Naive thymus-derived CD8-positive, alpha-beta T cell (primary cell): ENCODE measurements at regions not wholly inside any gene's neighbourhood (a gene's known extent, or its start where the extent isn't known, plus 50 kb on each side); places are given as distances from the start of the nearest gene placed in this dataset.

Source experiments
- ATAC-seq, 2 donors: fragments of 150-1000 bp; cut with Tn5 transposase in 1 of 2; sonication (Bioruptor Pico), chemical (Tn5 transposase) in 1 of 2; 1 replicate in 1 of 2; 2 replicates in 1 of 2; pipeline ENCODE4 v1.10.0; 2021; ENCODE audit warnings: mild to moderate bottlenecking in 2 of 2, moderate library complexity in 2 of 2
- POLR2A ChIA-PET: fragments of 350-600 bp; sonication (Branson Sonifier 250); formaldehyde crosslinking; loops from one replicate; lab custom pipeline; 2021; ENCODE audit warnings: antibody characterized with exemption; lab: Charles Lee
- DNase-seq, 10 donors: peaks; one replicate each; pipeline versions ENCODE4 v3.0.0 to v3.0.0-alpha.2; 2020 to 2022
- H3K27ac Mint-ChIP-seq, 10 donors: one replicate each; pipeline ENCODE4 v1.8.0; 2020 to 2022; ENCODE audit warnings: mild to moderate bottlenecking in 10 of 10, mixed read lengths in 10 of 10, moderate library complexity in 4 of 10, inconsistent platforms in 1 of 10
- H3K27me3 Mint-ChIP-seq, 5 donors: one replicate each; pipeline ENCODE4 v1.8.0; 2021 to 2022; ENCODE audit warnings: mixed read lengths in 5 of 5
- H3K36me3 Mint-ChIP-seq, 3 donors: one replicate each; pipeline ENCODE4 v1.8.0; 2020 to 2022; ENCODE audit warnings: mixed read lengths in 3 of 3, mild to moderate bottlenecking in 2 of 3, inconsistent platforms in 1 of 3
- H3K4me1 Mint-ChIP-seq, 4 donors: one replicate each; pipeline ENCODE4 v1.8.0; 2021 to 2022; ENCODE audit warnings: mixed read lengths in 4 of 4
- H3K4me3 Mint-ChIP-seq, 10 donors: one replicate each; pipeline ENCODE4 v1.8.0; 2020 to 2022; ENCODE audit warnings: mild to moderate bottlenecking in 10 of 10, mixed read lengths in 10 of 10, moderate library complexity in 6 of 10, inconsistent platforms in 1 of 10
- H3K9me3 Mint-ChIP-seq, 9 donors: one replicate each; pipeline ENCODE4 v1.8.0; 2020 to 2022; ENCODE audit warnings: mixed read lengths in 9 of 9, mild to moderate bottlenecking in 3 of 9, inconsistent platforms in 1 of 9, moderate library complexity in 1 of 9

DNA sequence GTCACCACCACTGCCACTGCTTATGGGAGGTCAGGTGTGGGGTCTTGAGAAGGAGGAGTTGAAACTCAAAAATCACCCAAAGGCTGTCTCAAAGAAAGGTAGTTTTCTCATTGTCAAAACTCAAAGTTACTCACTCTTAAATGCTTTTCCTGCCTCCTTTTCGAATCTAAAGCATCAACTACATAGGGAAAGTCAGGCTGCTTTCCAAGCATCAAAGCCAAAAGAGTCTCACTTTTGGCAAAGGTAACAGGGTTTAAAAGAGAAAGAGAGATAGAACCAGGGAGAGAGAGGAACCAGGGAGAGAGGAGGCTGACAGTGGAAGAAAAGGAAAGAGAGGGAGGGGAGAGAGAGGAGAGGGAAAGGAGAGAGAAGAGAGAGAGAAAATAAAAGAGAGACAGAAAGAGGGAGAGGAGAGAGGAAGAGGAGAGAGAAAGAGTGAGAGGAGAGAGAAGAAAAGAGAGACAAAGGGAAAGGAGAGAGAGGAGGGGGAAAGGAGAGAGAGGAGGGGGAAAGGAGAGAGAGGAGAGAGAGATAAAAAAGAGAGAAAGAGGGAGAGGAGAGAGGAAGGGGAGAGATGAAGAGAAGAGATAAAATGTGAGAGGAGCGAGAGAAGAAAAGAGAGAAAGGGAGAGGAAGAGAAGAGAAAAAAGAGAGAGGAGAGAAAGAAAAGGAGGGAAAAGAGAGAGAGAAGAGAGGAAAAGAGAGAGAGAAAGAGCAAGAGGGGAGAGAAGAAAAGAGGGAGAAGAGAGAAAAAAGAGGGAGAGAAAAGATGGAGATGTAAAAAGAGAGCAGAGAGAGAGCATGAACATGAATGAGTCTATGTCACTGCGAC lies 262.0 kb upstream of the TSHZ3 start:
- no peak for ATAC-seq
- peaks cover 0 to 2% (median 0%) of the 10 kb centered on the region in 9 donors for H3K9me3 Mint-ChIP-seq
- no peaks in the 10 kb centered on the region for H3K36me3 Mint-ChIP-seq
- no peak for DNase-seq
- H3K27me3 Mint-ChIP-seq: peaks cover 0 to 18% (median 9%) of the 10 kb centered on the region in 5 donors
- POLR2A ChIA-PET: no interaction called here
- H3K4me3 Mint-ChIP-seq: no peak overlapping the region
- H3K4me1 Mint-ChIP-seq: no peaks in the 10 kb centered on the region
- no peak overlapping the region for H3K27ac Mint-ChIP-seq

DNA sequence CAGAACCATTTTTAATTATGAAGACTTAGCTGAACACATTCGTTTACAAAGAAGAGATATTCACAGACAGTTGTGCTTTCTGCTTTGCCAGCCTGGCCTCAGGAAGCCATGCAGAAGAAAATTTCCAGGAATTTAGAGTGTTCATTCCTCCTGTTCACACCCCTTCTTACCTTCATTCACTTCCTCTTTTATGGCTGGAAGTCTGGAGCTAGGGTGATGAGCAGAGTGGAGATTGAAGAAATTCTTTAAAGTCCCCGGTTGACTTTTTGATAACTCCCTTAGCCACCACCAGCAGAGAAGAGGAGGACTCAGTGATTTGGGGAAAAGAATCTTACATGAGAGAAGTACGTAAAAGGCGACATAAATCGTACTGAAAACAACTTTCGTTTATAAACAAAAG lies 263.6 kb upstream of the TSHZ3 start:
- Mint-ChIP-seq H3K27me3 (peaks cover 0 to 18% (median 9%) of the 10 kb centered on the region in 5 donors), H3K4me1 (no peaks in the 10 kb centered on the region), H3K9me3 (peaks cover 0 to 2% (median 0%) of the 10 kb centered on the region in 9 donors), H3K4me3 (no peak overlapping the region), H3K27ac (no peak overlapping the region), H3K36me3 (no peaks in the 10 kb centered on the region)
- POLR2A ChIA-PET: no interaction called here
- ATAC-seq (no peak), DNase-seq (no peak)

DNA sequence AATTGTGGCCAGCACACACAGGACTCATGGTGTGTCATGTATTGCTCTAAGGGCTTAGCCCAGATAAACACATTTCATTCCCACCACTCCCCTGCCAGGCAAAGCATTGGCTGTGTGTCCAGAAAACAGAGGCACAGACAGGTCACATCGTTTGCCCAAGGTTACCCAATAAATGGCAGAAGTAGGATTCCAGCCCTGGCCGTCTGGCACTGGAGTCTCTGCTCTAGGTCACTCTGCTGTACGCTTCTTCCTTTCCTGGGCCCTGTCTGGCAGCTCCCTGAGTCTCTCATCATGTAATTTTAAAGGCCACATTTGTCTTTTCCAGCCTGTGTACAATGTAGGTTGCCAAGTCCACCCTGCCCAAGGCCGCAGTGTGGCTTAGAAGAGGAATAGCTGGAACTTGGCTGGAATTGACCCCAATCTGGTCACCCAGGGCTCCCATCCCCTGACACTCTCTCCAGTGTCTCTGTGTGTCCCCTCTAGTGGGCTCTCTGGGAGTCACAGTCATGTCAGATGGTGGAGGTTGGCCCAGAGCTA lies 264.5 kb upstream of the TSHZ3 start:
- H3K27ac Mint-ChIP-seq: no peak overlapping the region
- no peak for ATAC-seq
- no peaks in the 10 kb centered on the region for H3K4me1 Mint-ChIP-seq
- peaks cover 0 to 15% (median 7%) of the 10 kb centered on the region in 5 donors for H3K27me3 Mint-ChIP-seq
- POLR2A ChIA-PET: no interaction called here
- no peak overlapping the region for H3K4me3 Mint-ChIP-seq
- no peak for DNase-seq
- no peaks in the 10 kb centered on the region for H3K9me3 Mint-ChIP-seq
- no peaks in the 10 kb centered on the region for H3K36me3 Mint-ChIP-seq

DNA sequence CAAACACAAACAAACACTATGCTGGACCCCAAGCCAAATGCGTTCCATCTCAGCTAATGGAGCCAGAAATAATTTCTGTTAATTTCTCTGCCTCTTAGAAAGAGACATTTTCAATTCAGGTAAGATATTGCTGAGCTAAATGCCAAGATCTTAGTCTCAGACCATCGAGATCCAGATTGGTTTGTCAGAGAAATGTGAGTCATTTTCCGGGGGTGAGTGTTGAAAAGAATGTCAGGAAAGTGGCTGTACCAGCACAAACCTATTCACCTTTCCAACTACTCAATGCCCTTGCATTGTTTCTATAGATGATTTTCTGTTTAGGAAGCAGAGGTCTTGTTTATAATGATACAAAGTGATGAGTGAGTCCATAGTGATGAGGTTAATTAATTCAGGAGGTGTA lies 266.8 kb upstream of the TSHZ3 start:
- POLR2A ChIA-PET: no interaction called here
- DNase-seq (no peak), ATAC-seq (no peak)
- peaks cover 0 to 1% (median 0%) of the 10 kb centered on the region in 9 donors for H3K9me3 Mint-ChIP-seq
- peaks cover 0 to 11% (median 3%) of the 10 kb centered on the region in 5 donors for H3K27me3 Mint-ChIP-seq
- no peaks in the 10 kb centered on the region for H3K4me1 Mint-ChIP-seq
- H3K4me3 Mint-ChIP-seq: no peak overlapping the region
- no peak overlapping the region for H3K27ac Mint-ChIP-seq
- no peaks in the 10 kb centered on the region for H3K36me3 Mint-ChIP-seq

DNA sequence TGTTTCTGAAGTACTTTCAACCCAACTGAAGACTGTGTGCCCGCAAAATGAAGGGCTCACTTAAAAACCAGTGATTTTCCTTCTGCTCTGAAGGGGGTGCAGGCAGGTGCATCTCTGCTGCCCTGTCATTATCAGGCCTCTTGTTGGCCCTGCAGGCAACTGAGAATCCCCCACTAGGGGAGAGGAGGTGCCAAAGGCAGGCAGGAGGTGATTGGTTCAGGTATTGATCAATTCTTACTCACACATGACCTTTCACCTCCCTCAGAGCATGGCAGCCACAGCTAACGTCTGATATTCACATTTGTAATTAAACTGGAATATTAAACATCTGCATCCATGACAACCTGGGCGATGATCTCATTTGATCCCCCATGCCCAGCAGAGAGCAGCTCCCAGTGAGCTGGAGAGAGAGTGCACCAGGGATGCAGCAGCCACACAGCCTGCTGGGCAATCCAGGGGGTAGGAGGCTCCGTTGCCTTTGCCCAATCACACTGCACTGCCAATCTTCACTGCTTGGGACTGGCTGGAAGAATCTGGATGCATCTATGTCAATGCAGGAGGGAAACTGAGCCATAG lies 267.9 kb upstream of the TSHZ3 start:
- H3K4me1 Mint-ChIP-seq: no peaks in the 10 kb centered on the region
- no peak overlapping the region for H3K27ac Mint-ChIP-seq
- H3K36me3 Mint-ChIP-seq: no peaks in the 10 kb centered on the region
- H3K4me3 Mint-ChIP-seq: no peak overlapping the region
- POLR2A ChIA-PET: no interaction called here
- H3K27me3 Mint-ChIP-seq: peaks cover 0 to 3% (median 0%) of the 10 kb centered on the region in 5 donors
- H3K9me3 Mint-ChIP-seq: peaks cover 0 to 2% (median 0%) of the 10 kb centered on the region in 9 donors
- ATAC-seq: no peak
- DNase-seq: no peak

DNA sequence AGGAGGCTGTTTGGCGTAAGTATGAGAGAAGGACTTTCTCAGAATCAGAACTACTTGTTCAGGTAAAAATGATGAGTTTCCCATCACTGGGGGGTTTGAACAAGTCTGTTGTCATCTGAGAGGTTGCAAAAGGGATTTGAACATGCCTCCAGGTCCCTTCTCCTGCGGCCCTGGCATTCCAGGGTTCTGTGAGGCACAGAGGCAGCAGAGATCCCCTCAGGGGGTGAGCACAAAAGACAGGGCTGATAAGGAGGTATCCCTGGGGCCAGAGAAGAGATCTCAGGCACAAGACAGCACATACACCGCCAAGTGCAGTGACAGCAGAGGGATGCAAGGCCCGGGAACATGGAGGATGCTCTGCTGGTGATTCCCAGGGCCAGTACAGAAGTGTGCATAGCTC lies 275.8 kb upstream of the TSHZ3 start:
- no peaks in the 10 kb centered on the region for H3K4me1 Mint-ChIP-seq
- POLR2A ChIA-PET: no interaction called here
- H3K9me3 Mint-ChIP-seq: peaks cover 0 to 4% (median 0%) of the 10 kb centered on the region in 9 donors
- H3K27ac Mint-ChIP-seq: no peak overlapping the region
- H3K36me3 Mint-ChIP-seq: no peaks in the 10 kb centered on the region
- DNase-seq: no peak
- no peak overlapping the region for H3K4me3 Mint-ChIP-seq
- H3K27me3 Mint-ChIP-seq: peaks cover 0 to 11% (median 8%) of the 10 kb centered on the region in 5 donors
- ATAC-seq: no peak

DNA sequence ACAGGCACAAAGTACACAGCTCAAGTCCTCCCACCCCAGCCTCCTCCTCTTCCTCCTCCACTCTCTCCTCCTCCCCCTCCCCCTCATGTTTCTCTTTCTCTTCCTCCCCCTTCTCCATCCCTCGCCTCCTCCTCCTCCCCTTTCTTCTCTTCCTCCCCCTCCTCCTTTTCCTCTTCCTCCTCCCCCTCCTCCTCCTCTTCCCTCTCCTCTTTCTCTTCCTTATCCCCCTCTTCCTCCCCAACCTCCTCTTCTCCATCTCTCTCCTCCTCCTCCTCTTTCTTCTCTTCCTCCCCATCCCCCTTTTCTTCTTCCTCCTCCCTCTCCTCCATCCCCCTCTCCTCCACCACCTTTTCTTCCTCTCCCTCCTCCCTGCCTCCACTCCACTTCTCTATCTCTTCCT lies 276.3 kb upstream of the TSHZ3 start:
- ATAC-seq (no peak), DNase-seq (no peak)
- Mint-ChIP-seq H3K27me3 (peaks cover 0 to 11% (median 8%) of the 10 kb centered on the region in 5 donors), H3K36me3 (no peaks in the 10 kb centered on the region), H3K9me3 (peaks cover 0 to 4% (median 0%) of the 10 kb centered on the region in 9 donors), H3K27ac (no peak overlapping the region), H3K4me1 (no peaks in the 10 kb centered on the region), H3K4me3 (no peak overlapping the region)
- POLR2A ChIA-PET: no interaction called here

DNA sequence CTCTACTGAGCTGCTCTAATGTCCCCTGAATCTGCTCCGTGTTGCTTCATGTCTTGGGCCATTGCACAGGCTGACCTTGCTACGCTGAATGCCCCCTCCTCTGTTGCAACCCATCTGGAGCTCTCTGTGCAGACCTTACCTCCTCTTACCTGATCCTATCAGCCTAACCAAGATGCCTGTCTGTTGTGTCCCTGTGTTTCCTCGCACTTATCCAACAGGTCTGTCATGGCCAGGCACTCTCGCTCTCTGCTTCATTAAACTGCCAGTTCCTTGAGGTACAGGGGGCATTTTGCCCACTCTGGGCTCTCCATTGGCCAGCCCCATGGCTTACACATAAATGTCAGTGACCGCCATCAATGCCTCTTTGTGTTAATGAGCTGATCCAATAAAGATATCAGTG lies 277.7 kb upstream of the TSHZ3 start:
- ATAC-seq (no peak), DNase-seq (no peak)
- Mint-ChIP-seq H3K4me3 (no peak overlapping the region), H3K9me3 (peaks cover 0 to 4% (median 0%) of the 10 kb centered on the region in 9 donors), H3K4me1 (no peaks in the 10 kb centered on the region), H3K27me3 (peaks cover 0 to 11% (median 8%) of the 10 kb centered on the region in 5 donors), H3K36me3 (no peaks in the 10 kb centered on the region), H3K27ac (no peak overlapping the region)
- POLR2A ChIA-PET: no interaction called here

DNA sequence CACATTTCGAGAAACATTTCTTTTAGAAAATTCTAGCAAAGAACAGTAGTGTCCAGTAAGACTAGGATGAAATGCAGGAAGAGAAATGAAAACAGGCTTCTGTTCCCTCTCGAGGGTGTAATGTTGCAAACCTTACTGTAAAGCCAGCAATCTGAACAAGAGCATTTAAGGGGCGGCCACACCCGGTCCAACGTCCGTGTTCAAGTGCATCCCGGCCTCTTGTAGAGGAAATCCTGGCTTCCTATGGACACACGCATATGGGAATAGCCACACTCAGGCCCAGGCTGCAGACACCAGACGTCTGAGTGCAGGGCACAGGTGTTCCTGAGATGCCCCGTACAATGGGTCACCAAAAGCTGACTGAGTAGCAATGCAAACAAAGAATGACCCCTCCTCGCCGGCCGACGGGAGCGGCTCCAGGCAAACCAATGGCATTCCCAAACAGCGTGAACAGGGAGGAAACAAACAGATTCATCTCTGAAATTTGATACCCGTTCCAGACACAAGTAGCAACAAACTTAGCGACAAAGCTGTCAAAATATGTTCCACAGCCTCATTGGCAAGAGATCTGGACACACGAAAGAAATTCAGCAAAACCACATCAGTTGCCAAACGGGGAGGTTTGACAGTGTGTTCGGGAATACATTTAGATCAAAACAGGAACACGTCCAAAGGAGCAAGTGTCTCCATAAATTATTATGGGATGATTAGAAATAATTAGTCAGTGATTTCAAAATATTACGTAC lies 278.6 kb upstream of the TSHZ3 start:
- ATAC-seq (no peak), DNase-seq (no peak)
- Mint-ChIP-seq H3K36me3 (no peaks in the 10 kb centered on the region), H3K9me3 (no peaks in the 10 kb centered on the region), H3K4me1 (no peaks in the 10 kb centered on the region), H3K4me3 (no peak overlapping the region), H3K27me3 (peaks cover 0 to 11% (median 8%) of the 10 kb centered on the region in 5 donors), H3K27ac (no peak overlapping the region)
- POLR2A ChIA-PET: no interaction called here

DNA sequence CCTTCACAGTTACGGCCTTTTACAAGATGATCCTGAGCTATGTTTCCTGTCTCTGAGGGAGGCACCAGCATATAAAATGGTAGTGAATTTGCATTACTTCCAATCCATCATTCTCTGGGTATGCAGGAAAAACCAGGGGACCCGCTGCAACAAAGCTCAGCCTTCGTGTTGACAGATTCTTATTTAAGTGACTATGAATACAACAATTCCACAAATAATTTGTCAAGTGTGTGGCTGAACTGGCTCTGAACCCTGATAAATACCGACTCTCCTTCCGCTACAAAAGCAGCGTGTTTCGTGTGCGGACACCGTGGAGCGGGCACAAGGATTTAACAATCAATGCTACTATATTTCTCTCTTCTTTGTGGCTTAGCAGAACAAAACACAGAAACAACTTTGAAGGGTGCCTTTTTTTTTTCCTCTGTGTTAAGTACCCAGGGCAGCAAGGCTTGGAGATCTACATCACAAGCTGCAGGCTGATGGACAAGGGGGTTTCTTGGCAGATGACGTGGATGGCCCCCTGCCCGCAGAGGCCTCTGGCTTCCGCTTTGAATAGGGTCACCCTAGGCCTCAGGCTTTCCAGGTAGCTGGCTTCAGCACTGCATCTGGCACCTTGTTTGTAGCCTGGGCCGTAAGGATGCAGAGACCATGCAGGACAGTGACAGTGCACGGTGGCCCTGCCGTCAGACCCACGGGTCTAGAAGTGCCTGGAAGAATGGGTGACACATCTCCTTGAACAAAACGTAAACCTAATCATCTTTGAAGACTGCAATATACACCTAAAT lies 280.5 kb upstream of the TSHZ3 start:
- ATAC-seq: no peak
- no peak overlapping the region for H3K4me3 Mint-ChIP-seq
- no peaks in the 10 kb centered on the region for H3K9me3 Mint-ChIP-seq
- H3K4me1 Mint-ChIP-seq: peaks cover 0 to 2% (median 0%) of the 10 kb centered on the region in 4 donors
- H3K27me3 Mint-ChIP-seq: peaks cover 0 to 15% (median 8%) of the 10 kb centered on the region in 5 donors
- DNase-seq: no peak
- POLR2A ChIA-PET: no interaction called here
- H3K36me3 Mint-ChIP-seq: no peaks in the 10 kb centered on the region
- H3K27ac Mint-ChIP-seq: no peak overlapping the region

DNA sequence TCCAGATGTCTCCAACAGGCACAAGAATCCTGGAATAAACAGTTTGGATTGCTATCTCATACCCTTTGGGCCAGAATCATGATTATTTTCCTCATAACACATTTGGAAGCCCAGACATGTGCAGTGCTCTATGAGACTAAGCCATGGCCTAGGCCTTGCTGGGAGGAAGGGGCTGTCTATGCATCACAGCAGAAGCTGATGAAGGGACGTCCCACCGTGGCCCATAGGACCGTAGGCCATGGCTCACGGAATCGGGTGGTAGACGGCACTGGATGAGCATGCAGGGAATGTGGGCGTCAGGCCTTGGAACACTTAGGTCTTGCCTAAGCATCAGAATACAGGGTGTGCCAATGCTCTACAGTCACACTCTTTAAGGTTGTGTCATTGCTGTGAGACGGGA lies 283.8 kb upstream of the TSHZ3 start:
- Mint-ChIP-seq H3K36me3 (no peaks in the 10 kb centered on the region), H3K27ac (no peak overlapping the region), H3K4me3 (no peak overlapping the region), H3K9me3 (no peaks in the 10 kb centered on the region), H3K4me1 (peaks cover 0 to 2% (median 0%) of the 10 kb centered on the region in 4 donors), H3K27me3 (peaks cover 0 to 12% (median 4%) of the 10 kb centered on the region in 5 donors)
- ATAC-seq (no peak), DNase-seq (no peak)
- POLR2A ChIA-PET: no interaction called here

DNA sequence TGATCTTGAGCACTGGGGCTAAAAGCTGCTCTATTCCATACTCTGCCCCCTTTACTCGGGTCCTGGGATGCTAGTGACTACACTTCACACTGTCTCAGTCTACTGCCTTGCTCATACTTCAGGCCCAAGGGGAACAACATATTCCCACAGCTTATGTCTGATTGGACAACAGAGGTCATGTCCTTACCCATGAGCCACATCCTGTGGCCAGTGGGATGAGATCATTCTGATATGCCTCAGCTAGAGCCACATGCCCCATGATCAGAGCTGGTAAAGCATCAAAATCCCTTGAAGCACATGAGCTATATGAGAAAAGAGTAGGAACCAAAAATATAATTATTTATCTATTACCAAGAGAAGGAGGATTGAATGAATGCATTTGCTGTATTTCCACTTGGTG lies 290.1 kb upstream of the TSHZ3 start:
- H3K4me1 Mint-ChIP-seq: no peaks in the 10 kb centered on the region

More for the DNA sequence above, 290.1 kb upstream of the TSHZ3 start:
- Mint-ChIP-seq H3K4me3 (no peak overlapping the region), H3K27me3 (peaks cover 2 to 38% (median 26%) of the 10 kb centered on the region in 5 donors), H3K36me3 (no peaks in the 10 kb centered on the region), H3K27ac (no peak overlapping the region), H3K9me3 (peaks cover 0 to 11% (median 3%) of the 10 kb centered on the region in 9 donors)
- ATAC-seq (no peak), DNase-seq (no peak)
- POLR2A ChIA-PET: no interaction called here
